Gastrocnemius medialis (tissue), 4 donors: ENCODE measurements at regions not wholly inside any gene's neighbourhood (a gene's known extent, or its start where the extent isn't known, plus 50 kb on each side); places are given as distances from the start of the nearest gene placed in this dataset.

Experiments used
- ATAC-seq, 2 donors: fragments of 150-250 bp; one replicate each; pipeline ENCODE4 v1.9.1; 2016
- DNase-seq, 2 donors: peaks; one replicate each; pipeline ENCODE4 v3.0.0-alpha.2; 2019
- H3K27ac ChIP-seq, 4 donors: fragments of 200-600 bp; sonication (generic); 1 replicate in 1 of 4; 2 replicates in 3 of 4; pipeline ENCODE4 v1.5.1; 2016 to 2018; ENCODE audit warnings: mild to moderate bottlenecking in 2 of 4, moderate library complexity in 1 of 4
- H3K27me3 ChIP-seq, 3 donors: fragments of 200-600 bp; sonication (generic) in 2 of 3; 1 replicate in 1 of 3; 2 replicates in 2 of 3; pipeline versions ENCODE4 v1.5.1 to v1.6.0; 2016 to 2019; ENCODE audit warnings: mild to moderate bottlenecking in 1 of 3, moderate library complexity in 1 of 3
- H3K36me3 ChIP-seq, 2 donors: fragments of 200-600 bp; sonication (generic) in 1 of 2; one replicate each; pipeline ENCODE4 v1.5.1; 2017 to 2018
- H3K4me1 ChIP-seq, 2 donors: fragments of 200-600 bp; sonication (generic) in 1 of 2; one replicate each; pipeline ENCODE4 v1.5.1; 2016 to 2017; ENCODE audit warnings: mild to moderate bottlenecking in 2 of 2
- H3K4me3 ChIP-seq, 4 donors: fragments of 200-600 bp; sonication (generic) in 3 of 4; 1 replicate in 1 of 4; 2 replicates in 3 of 4; pipeline ENCODE4 v1.5.1; 2016 to 2019; ENCODE audit warnings: mild to moderate bottlenecking in 2 of 4
- H3K9me3 ChIP-seq, 3 donors: fragments of 200-600 bp; sonication (generic) in 2 of 3; 1 replicate in 1 of 3; 2 replicates in 2 of 3; pipeline ENCODE4 v1.5.1; 2016 to 2019
- CTCF ChIP-seq, 5 experiments: fragments of 450-650 bp in 3 of 5; fragments of 200-600 bp in 2 of 5; sonication (generic) in 2 of 5; IDR thresholded peaks in 4 of 5; conservative IDR thresholded peaks in 1 of 5; 1 replicate in 4 of 5; 2 replicates in 1 of 5; pipeline ENCODE4 v1.5.1; 2016 to 2019; ENCODE audit warnings: antibody characterized with exemption in 5 of 5, mild to moderate bottlenecking in 3 of 5, moderate library complexity in 3 of 5
- POLR2A ChIP-seq, 2 donors: fragments of 450-650 bp; IDR thresholded peaks; one replicate each; pipeline ENCODE4 v1.6.1; 2017; ENCODE audit warnings: antibody characterized with exemption in 2 of 2, mild to moderate bottlenecking in 2 of 2, moderate library complexity in 2 of 2
- in situ Hi-C, 4 donors: fragments of 200-750 bp; cut with MboI; loops; one replicate each; pipeline versions ENCODE4 v1.15.0 to v1.8.0; 2017; ENCODE audit warnings: low sequenced_read_pairs in 4 of 4
- intact Hi-C: fragments of 100-400 bp; cut with DNase I; formaldehyde crosslinking; loops from one replicate; pipeline ENCODE4 v1.15.1; 2023; ENCODE audit warnings: low total_unique reads

GRCh38 chr6:3631877-3632276 is 119.6 kb downstream of the PXDC1 start:
- DNase-seq (no peak), ATAC-seq (no peak)
- Histone ChIP-seq H3K36me3 (no peaks in the 10 kb centered on the region), H3K4me3 (no peak overlapping the region), H3K9me3 (no peaks in the 10 kb centered on the region), H3K27me3 (no peaks in the 10 kb centered on the region), H3K4me1 (no peaks in the 10 kb centered on the region), H3K27ac (no peak overlapping the region)
- no peak for TF ChIP-seq POLR2A (IDR thresholded peaks at IDR 0.05)
- TF ChIP-seq CTCF (IDR thresholded peaks at IDR 0.05 in 4 of 5, conservative IDR thresholded peaks at IDR 0.05 in 1 of 5), result no peak
- in situ Hi-C loops, result no loop called here
- intact Hi-C loops, result no loop called here

GRCh38 chr6:3631186-3631585 is 120.3 kb downstream of the PXDC1 start:
- Histone ChIP-seq H3K27ac (no peak overlapping the region), H3K4me1 (no peaks in the 10 kb centered on the region), H3K36me3 (no peaks in the 10 kb centered on the region), H3K9me3 (no peaks in the 10 kb centered on the region), H3K27me3 (no peaks in the 10 kb centered on the region), H3K4me3 (no peak overlapping the region)
- in situ Hi-C loops, result no loop called here
- intact Hi-C loops, result no loop called here
- DNase-seq (no peak), ATAC-seq (no peak)
- TF ChIP-seq POLR2A (IDR thresholded peaks at IDR 0.05) (no peak), CTCF (IDR thresholded peaks at IDR 0.05 in 4 of 5, conservative IDR thresholded peaks at IDR 0.05 in 1 of 5) (no peak)

- no peaks in the 10 kb centered on the region for H3K36me3 ChIP-seq
- no peak for DNase-seq
- in situ Hi-C loops (no loop called here), intact Hi-C loops (no loop called here)
- H3K4me3 ChIP-seq, result no peak overlapping the region
- no peaks in the 10 kb centered on the region for H3K4me1 ChIP-seq
- TF ChIP-seq CTCF (IDR thresholded peaks at IDR 0.05 in 4 of 5, conservative IDR thresholded peaks at IDR 0.05 in 1 of 5) (no peak), POLR2A (IDR thresholded peaks at IDR 0.05) (no peak)
- H3K9me3 ChIP-seq, result no peaks in the 10 kb centered on the region
- no peaks in the 10 kb centered on the region for H3K27me3 ChIP-seq
- H3K27ac ChIP-seq, result no peak overlapping the region
- ATAC-seq, result no peak
Observed at GRCh38 chr6:3630258-3630835, 121.2 kb downstream of the PXDC1 start.

GRCh38 chr6:3627956-3628835 is 123.3 kb downstream of the PXDC1 start:
- TF ChIP-seq CTCF (IDR thresholded peaks at IDR 0.05 in 4 of 5, conservative IDR thresholded peaks at IDR 0.05 in 1 of 5) (no peak), POLR2A (IDR thresholded peaks at IDR 0.05) (no peak)
- DNase-seq (no peak), ATAC-seq (no peak)
- in situ Hi-C loops, result no loop called here
- no peaks in the 10 kb centered on the region for H3K4me1 ChIP-seq
- H3K27me3 ChIP-seq, result peaks cover 0 to 6% (median 0%) of the 10 kb centered on the region in 3 donors
- no peak overlapping the region for H3K27ac ChIP-seq
- H3K4me3 ChIP-seq, result no peak overlapping the region
- H3K36me3 ChIP-seq, result no peaks in the 10 kb centered on the region
- H3K9me3 ChIP-seq, result no peaks in the 10 kb centered on the region
- intact Hi-C loops, result no loop called here
